NCI-H2227 (cell line): ENCODE measurements at regions not wholly inside any gene's neighbourhood (a gene's known extent, or its start where the extent isn't known, plus 50 kb on each side); places are given as distances from the start of the nearest gene placed in this dataset.

Source experiments
- DNase-seq: peaks from one replicate; lab custom pipeline; 2025; ENCODE audit not compliant: unreplicated experiment; lab: John Stamatoyannopoulos, UW

DNA sequence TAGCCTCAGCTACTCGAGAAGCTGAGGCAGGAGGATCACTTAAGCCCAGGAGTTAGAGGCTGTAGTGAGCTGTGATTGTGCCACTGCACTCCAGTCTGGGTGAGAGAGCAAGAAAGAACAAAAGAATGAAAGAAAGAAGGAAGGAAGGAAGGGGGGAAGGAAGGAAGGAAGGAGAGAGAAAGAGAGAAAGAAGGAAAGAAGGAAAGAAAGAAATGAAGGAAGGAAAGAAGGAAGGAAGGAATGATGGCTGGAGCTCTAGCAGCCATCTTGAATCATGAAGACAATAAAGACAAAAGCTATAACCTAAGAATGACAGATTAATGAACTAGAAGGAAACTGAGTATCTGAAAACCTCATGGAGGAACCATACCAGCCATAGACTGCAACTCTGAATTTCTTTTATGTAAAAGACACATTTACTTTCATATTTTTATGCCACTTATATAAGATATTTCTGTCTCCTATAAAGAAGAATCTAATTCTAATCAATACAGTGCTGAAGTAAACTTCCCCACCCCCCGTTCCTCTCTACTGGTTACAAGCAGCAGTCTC is 522.3 kb upstream of the JARID2 start:
- no peak for DNase-seq

DNA sequence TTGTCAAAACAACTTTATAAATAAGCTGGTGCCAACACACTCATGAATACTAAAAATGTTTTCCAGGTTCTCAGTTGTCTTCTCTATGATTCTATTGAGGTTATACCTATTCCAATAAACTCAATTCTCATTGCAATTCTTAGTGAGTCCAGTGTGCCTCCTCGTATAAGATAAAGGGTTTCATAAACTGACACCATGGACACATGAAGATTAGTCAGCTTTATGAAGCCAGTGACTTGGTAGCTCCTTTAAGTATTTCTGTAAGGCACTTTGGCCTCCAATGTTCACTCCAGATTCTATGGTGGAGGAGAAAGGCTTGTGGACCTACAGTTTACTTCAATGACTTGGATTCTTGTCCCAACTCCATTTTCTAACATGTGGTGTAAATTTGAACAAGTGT is 521.3 kb upstream of the JARID2 start:
- no peak for DNase-seq

DNA sequence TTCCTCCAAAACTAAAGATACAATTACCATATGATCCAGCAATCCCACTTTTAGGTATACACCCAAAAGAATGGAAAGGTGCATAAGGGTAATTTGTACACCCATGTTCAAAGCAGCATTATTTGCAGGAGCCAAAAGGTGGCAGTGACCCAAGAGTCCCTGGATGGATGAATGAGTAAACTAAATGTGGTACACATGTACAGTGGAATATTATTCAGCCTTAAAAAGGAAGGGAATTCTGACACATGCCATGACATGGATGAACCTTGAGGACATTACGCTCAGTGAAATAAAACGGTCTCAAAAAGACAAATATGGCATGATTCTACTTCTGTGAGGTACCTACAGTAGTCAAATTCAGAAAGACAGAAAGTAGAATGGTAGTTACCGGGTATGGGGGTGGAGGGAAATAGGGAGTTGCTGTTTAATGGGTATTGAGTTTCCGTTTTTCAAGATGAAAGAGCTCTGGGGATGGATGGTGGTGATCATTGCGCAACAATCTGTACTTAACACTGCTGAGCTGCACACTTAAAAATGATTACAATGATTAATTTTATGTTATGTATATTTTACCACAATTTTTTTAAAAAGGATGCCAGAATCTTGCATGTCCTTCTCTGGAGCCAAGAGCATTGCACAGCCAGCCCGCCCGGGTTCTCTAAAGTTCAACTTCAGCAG is 518.9 kb upstream of the JARID2 start:
- no peak for DNase-seq

DNA sequence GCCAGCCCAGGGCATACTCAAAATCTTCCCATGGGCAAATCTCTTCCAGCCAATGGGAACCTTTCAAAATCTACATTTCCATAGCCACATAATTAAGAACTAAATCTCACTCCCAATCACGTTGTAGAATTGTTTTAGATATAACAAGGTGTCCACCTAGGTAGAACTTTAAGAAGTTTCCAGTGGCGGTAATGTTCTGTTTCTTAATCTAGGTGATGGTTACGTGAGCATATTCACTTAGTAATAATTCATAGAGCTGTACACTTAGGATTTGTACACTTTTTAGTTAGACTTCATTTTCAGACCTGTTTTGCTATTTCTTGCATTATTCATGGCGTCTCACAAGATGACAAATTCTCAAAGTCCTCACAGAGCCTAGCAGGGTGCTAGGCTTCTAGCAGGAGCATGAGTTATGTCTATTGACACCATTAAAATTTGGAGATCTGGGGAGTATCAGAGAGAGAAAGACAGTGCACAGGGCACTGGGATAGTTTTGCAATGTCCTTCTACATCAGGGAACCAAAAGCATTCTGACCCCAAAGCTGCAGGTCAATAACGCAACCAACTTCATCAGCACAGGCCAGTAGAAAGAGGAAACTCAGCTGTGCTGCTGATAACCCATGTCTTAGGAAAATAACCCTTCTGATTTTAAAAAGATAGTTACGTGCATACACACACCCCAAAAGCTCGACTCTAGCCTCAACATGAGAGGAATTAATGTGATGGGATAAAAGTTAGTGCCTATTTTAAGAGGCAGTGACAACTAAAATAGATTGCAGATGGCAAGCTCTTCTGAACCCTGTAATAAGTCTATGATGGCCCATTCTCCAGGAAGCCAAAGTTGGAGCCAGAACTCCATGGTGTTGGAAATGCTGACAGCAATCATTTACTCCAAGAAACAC is 518.1 kb upstream of the JARID2 start:
- DNase-seq = no peak

DNA sequence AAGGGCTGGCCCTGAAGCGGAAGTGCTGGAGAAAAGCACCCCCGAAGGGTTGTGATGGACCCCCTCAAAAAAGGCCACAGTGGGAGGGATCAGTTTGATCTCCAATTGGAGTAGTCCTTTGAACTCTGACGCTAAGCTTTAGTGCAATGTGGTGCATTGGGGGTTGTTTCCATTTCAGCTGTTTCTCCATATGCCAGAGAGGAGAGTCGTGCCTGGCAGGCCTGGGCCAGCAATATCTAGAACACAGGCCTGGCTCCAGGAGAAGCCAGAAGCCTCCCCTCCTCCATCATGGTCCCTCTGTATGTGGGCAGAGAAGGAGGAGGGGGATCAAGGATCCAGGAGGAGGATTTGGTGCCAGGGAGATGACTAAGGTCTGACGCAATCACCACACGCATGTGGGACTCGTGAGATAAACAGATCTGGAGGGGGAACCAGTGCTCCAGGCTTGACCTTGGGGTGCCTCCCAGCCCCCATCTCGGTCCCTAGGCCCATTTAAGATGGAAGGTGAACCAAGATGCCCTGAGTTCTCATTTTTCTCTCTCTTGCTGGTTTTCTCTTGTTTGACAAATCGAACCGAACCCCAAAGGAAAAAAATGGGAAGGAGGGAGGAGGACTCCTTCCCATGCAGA is 517.4 kb upstream of the JARID2 start:
- no peak for DNase-seq

DNA sequence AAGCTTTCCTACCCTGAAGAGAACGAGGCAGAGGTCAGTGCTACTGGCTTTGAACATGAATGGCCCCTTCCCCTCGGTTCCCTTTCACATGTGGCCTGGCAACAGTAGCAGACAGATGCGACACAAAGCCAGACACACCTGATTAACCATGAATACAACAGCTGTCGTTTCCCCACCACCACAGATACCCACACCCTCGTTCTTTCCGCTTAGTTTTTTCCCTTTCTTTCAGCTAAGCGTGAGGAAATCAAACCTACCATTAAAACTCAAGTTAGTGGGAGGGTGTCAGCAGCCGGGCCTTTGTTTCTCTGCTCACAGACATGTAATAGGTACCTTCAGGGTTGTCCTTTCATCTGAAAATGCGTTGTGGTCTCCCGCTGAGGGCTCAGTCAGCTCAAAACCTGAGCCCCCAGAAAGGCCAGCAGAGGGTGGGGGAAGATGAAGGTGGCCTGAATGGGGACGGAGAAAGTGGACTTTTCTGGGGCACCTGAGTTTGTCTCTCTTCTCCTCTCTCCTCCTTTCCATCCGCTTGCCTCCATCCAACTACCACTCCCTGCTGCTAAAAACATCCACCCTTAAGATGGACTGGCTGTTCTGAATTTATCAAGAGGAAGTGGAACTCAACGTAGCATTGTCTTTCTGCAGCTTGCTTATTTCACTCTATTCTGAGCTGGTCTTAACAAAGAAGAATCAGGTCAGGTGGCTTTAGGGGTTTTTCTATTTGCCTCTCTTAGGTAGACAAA is 516.6 kb upstream of the JARID2 start:
- peak; percentile 57 for DNase-seq

DNA sequence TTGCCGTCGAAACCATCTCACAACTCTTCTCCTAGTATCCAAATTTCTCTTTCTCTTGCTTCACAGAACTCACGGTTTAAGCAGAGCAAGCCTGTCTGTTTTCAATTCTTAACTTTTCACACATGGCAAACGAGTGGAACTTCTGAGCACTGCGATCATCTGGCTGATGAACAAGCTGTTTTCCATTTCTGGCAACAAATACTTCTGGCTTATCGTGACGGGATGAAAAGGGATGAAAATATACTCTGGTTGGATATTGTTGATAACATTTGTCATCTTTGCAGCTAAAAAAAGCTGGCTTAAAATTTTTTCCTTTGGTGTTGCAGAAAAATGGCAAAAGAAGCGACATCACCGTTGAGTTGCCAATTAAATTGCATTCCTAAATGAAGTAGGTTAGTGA is 515.2 kb upstream of the JARID2 start:
- no peak for DNase-seq

DNA sequence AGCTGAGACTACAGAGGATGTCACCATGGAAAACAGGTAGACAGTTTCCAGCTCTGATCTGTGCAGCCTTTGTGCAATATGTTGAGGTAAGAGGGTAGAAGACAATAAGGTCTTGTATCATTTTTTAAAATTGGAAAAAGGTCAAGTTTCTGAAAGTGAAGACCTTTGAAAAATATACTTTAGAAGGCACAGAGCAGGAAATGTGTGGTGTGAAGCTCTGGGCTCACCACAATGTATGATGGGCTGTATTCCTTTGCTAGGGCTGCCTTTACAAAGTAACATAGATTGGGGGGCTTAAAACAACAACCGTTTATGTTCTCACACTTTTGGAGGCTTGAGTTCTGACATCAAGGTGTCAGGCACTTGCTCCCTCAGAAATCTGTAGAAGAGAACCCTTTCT is 514.3 kb upstream of the JARID2 start:
- no peak for DNase-seq

DNA sequence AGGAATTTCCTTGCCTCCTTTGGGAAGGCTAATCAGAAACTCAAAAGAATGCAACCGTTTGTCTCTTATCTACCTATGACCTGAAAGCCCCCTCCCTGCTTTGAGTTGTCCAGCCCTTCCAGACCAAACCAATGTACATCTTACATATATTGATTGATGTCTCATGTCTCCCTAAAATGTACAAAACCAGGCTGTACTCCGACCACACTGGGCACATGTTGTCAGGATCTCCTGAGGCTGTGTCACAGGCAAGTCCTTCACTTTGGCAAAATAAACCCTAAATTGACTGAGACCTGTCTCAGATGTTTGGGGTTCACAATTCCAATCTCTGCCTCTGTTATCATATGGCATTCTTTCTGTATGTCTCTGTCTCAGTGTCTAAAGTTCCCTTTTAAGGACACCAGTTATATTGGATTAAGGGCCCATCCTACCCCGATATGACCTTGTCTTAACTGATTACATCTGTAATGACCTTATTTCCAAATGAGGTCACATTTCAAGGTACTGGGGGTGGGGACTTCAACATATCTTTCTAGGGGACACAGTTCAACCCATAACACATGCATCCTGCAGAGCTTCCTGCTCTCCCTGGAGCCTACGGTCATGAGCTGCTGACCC is 513.5 kb upstream of the JARID2 start:
- no peak for DNase-seq

DNA sequence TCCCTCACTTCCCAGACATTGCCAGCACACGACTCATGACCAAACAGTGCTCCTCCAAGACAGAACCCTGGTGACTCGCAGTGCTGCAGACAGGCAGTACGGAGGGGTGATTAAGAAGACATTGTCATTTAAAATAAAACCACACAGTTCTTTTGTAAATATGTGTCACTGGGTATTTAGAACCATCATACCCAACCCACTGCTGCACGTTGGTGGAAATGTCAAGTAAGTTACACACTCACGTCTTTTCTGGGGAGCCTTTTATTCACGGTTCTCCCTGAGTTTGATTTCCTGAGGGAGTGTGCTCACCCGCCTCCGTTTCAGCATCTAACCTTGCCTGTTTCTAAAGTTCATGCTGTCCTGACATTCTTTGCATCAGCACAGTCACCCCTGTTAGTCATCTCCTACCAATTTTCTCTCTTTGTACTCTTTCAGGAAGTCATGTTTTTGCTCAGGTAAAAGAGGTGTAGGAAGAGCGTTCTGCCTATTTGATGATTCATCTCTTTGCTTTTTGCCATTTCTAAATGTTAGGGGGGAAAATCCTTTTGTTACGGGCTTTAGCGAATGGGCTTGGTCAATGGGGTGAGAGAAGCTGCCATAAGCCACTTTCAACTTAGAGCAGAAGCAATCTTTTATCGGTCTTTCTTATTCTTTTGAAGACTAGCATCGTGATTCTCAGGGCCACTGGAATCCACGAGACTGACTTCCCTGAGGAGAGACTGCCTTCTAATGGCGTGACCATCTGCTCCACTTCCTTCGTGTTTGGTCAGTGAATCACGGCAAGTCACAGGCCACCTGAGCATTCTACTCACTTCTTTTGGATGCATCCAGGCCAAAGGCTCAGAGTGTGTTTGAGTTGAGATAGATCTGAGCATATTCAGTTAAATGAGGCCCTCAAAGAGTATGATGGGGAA is 512.8 kb upstream of the JARID2 start:
- DNase-seq = no peak

DNA sequence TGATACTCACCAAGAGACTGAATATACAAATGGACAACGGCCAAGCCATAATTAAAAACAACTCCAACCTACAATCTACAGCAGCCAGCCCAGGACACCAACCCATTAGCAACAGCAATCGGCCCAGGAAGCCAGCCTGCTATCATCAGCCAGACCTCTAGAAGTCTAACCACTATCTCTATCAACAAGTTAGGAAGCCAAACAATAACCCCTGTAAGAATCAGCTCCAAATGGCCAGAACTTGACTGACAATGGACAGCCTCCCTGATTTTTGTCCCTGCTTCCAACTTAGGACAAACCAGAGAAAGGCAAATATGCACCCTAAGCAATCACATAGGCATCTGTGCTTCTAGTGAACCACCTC is 511.8 kb upstream of the JARID2 start:
- no peak for DNase-seq

DNA sequence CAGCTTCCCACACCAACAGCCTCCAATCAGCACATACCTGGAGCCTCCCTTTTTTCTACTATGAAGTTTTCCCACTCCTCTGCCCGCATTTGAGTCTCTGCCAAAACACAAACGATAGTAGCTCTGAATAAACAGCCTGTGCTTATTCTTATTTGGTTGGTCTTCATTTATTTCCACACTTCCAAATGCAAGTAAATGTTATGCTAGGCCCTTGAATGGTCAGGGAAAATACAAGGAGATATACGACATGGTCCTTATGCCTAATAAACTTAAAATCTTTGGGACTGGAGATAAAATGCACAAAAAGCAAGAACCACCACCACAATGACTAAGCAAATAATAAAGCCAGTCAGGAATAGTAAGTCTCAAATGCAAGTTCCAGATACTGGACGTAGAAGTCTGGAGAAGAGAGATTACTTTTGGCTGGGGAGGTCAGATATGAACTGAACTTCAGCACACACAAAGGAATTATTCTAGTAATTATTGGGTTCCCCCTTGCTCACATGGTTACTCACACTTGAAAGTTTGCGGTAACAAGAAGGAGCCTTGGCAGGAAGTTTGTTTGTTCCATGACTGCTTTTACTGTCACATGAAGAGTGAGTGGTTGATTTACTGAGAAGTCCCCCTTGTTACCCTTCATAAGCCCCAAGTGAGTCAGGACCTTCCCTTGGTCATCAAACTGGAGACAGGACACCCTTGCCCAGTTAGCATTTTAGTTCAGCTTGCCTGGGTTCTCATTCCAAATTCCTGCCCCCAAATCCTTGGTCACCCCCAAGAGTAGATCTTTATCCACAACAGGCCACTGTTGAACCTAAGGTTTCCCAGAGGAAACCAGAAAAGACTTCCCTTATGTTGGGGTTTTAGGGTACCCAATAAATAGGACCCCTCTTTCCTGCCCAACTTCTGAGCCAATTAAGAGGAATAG is 511.2 kb upstream of the JARID2 start:
- no peak for DNase-seq

DNA sequence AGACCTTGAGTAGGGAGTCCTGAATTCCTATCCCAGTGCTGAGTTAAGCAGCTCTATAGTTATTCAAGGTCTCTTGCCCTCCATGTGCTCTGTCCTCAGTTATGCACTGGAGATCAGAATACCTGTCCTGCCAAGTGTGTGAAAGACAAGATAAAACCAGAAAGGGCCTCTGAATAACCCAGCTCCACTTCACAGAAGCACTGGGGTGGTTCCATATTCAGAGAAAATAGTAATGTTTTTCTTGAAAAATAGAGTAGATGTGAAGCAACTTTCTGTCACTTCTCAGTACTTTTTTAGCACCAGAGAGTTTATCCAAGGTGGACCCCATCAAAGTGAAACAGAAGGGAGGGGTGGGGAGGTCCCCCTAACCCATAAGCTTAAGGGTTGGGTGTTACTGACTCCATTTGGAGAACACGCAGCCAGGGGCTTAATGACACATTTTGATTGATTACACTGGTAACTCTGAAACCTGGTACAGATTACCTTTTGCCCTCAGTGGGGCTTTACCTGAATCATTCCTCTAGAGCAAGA is 509.8 kb upstream of the JARID2 start:
- no peak for DNase-seq

DNA sequence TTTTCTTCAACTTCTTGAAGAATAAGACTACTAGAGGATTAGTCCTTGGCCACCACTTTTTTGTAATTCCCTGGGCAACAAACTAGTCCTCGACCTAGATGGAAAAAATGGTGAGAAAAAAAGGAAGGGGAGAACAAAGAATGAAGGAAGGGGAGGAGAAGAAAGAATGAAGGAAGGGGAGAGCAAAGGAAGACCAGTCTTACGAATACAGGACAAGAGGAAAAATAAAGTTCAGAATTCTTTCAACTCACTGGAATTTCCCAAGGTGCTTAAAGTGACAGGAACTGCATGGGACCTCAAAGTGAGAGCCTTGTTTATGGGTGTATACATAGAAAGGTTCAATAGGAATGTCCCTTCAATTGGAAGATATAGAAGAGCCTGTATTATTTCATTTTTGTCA is 509.3 kb upstream of the JARID2 start:
- DNase-seq = no peak

DNA sequence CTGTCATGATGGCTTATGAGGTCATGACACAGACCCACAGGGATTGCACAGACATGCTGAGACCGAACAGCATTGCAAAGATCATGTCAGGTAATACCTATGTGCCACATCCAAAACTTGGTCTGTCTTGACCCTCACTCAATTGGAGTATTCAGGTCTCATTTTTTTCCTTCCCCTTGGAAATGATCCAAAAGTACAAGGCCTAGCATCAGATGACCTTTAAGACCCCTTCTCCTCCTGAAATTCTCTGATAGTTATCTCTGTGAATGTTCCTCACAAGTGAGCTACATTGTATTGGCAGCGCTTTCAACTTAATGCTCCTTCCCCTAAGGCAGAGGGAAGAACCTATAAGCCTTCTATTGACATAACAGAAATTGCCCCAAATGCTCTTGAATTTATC is 507.4 kb upstream of the JARID2 start:
- no peak for DNase-seq

DNA sequence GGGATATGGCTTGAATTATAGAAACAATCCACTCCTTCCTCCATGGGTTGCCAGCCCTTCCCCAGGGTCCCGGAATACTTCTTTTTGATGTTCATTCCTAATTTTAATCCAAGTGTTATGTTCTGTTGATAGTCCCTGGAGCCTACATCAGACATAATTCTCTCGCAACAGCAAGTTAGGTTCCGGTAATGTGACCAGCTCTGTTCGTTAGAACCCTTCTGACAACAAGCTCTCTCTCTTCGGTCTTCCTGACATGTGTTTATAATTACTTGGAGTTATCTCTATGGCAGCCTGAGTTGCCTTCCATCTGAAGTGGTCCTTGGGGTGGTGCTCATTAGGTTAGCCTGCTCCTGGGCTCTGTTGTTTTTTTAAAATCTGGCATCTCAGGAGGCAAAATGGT is 506.9 kb upstream of the JARID2 start:
- DNase-seq = no peak

DNA sequence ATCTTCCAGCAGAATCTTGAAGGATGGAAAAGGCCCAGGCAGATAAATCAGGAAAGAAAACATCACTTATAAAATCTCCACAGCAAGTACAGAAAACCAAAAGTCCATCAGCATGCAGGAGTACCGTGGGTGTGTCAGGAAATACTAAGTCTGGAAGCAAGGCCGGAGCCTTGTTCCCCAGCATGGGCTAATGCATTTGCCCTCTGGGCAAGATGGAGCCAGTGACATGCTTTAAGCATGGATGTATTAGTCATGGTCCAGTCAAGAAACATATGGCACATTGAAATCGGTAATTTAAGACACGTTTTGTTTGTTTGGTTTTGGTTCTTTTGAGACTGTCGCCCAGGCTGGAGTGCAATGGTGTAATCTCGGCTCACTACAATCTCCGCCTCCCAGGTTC is 506.0 kb upstream of the JARID2 start:
- no peak for DNase-seq

DNA sequence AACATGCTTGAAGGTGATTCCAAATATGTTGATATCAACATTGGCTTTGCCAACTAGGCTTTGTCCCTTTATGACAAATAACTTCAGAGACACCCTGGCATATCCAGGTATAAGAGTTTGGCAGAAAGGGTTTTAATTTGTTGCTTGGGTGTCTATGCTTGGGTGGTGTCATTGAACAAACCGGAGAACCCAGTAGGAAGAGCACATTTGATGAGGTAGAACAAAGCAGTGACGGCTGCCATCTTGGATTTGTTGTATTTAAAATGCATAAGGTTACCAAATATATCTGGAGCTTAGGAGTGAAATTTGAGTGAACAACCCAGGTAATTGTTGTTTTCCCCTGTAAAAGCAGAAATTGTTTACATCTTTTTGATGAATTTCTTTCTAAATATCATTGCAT is 503.7 kb upstream of the JARID2 start:
- no peak for DNase-seq
